GM23338 (cell line): ENCODE measurements at regions not wholly inside any gene's neighbourhood (a gene's known extent, or its start where the extent isn't known, plus 50 kb on each side); places are given as distances from the start of the nearest gene placed in this dataset.

Experiments
- ATAC-seq: fragments of 200-7000 bp; cut with Tn5 transposase; 3 replicates; pipeline ENCODE4 v1.9.1; 2020
- DNase-seq: peaks from one replicate; pipeline ENCODE4 v3.0.0-alpha.2; 2015; ENCODE audit warnings: low spot score
- H2AFZ ChIP-seq: fragments of 200-600 bp; sonication (generic); 2 replicates; pipeline ENCODE4 v1.8.0; 2016; ENCODE audit warnings: antibody characterized with exemption, mild to moderate bottlenecking, moderate library complexity
- H3F3A ChIP-seq: fragments of 200-600 bp; sonication (generic); replicated peaks from 2 replicates; pipeline ENCODE4 v1.8.0; 2017; ENCODE audit warnings: antibody characterized with exemption, mixed run types, low read depth
- H3K27ac ChIP-seq: fragments of 200-600 bp; sonication (generic); 2 replicates; pipeline ENCODE4 v1.6.1; 2016; ENCODE audit warnings: low read depth
- H3K27me3 ChIP-seq: fragments of 200-600 bp; sonication (generic); 2 replicates; pipeline ENCODE4 v1.8.0; 2016; ENCODE audit warnings: mild to moderate bottlenecking, mixed run types, moderate library complexity; ENCODE audit not compliant: insufficient read depth
- H3K36me3 ChIP-seq: fragments of 200-600 bp; sonication (generic); 2 replicates; pipeline ENCODE4 v1.8.0; 2016; ENCODE audit warnings: mild to moderate bottlenecking; ENCODE audit not compliant: insufficient read depth
- H3K4me1 ChIP-seq: fragments of 200-600 bp; sonication (generic); 2 replicates; pipeline ENCODE4 v1.8.0; 2016; ENCODE audit warnings: mild to moderate bottlenecking, moderate library complexity; ENCODE audit not compliant: insufficient read depth
- H3K4me2 ChIP-seq: fragments of 200-600 bp; sonication (generic); 2 replicates; pipeline ENCODE4 v1.7.1; 2017; ENCODE audit warnings: mixed run types
- H3K4me3 ChIP-seq: fragments of 200-600 bp; sonication (generic); 2 replicates; pipeline ENCODE4 v1.6.1; 2016; ENCODE audit warnings: mixed run types
- H3K79me2 ChIP-seq: fragments of 200-600 bp; sonication (generic); replicated peaks from 2 replicates; pipeline ENCODE4 v1.8.0; 2017; ENCODE audit warnings: mild to moderate bottlenecking; ENCODE audit not compliant: insufficient read depth
- H3K9me2 ChIP-seq: fragments of 200-600 bp; sonication (generic); 2 replicates; pipeline ENCODE4 v1.8.0; 2017; ENCODE audit not compliant: insufficient read depth
- H4K20me1 ChIP-seq: fragments of 200-600 bp; sonication (generic); replicated peaks from 2 replicates; pipeline ENCODE4 v1.8.0; 2017; ENCODE audit warnings: mild to moderate bottlenecking; ENCODE audit not compliant: insufficient read depth
- H3K27ac Mint-ChIP-seq: 2 replicates; pipeline ENCODE4 v1.8.0; 2020; ENCODE audit warnings: inconsistent platforms, mild to moderate bottlenecking, moderate library complexity, mixed read lengths
- H3K27me3 Mint-ChIP-seq: 3 replicates; pipeline ENCODE4 v1.8.0; 2022; ENCODE audit warnings: low read depth, mild to moderate bottlenecking, moderate library complexity, mixed read lengths, inconsistent platforms; ENCODE audit not compliant: insufficient read depth, poor library complexity
- H3K36me3 Mint-ChIP-seq: 3 replicates; pipeline ENCODE4 v1.8.0; 2021; ENCODE audit warnings: low read depth, mild to moderate bottlenecking, inconsistent platforms, moderate library complexity, mixed read lengths
- H3K4me1 Mint-ChIP-seq: 3 replicates; pipeline ENCODE4 v1.8.0; 2020; ENCODE audit warnings: mild to moderate bottlenecking, inconsistent platforms, mixed read lengths
- H3K4me3 Mint-ChIP-seq: 3 replicates; pipeline ENCODE4 v1.8.0; 2021; ENCODE audit warnings: moderate library complexity, mild to moderate bottlenecking, inconsistent platforms, mixed read lengths
- H3K9me3 Mint-ChIP-seq: 3 replicates; pipeline ENCODE4 v1.8.0; 2020; ENCODE audit warnings: moderate library complexity, mild to moderate bottlenecking, inconsistent platforms, mixed read lengths
- CREB1 ChIP-seq: fragments of 250-450 bp; sonication (Bioruptor Pico); IDR thresholded peaks from 2 replicates; pipeline ENCODE4 v1.5.0; 2020; ENCODE audit warnings: low read depth, mild to moderate bottlenecking, moderate library complexity
- EZH2 ChIP-seq: fragments of 200-600 bp; sonication (generic); IDR thresholded peaks from one replicate; pipeline ENCODE4 v1.8.0; 2017; ENCODE audit warnings: antibody characterized with exemption, mild to moderate bottlenecking, low read depth; ENCODE audit not compliant: unreplicated experiment
- JUNB ChIP-seq: IDR thresholded peaks from one replicate; pipeline ENCODE4 v1.6.1; 2016; ENCODE audit warnings: antibody characterized with exemption; ENCODE audit not compliant: unreplicated experiment
- NANOG ChIP-seq: IDR thresholded peaks from 2 replicates; pipeline ENCODE4 v1.6.1; 2016; ENCODE audit warnings: antibody characterized with exemption, borderline replicate concordance
- STAT1 ChIP-seq: IDR thresholded peaks from one replicate; pipeline ENCODE4 v1.6.1; 2016; ENCODE audit warnings: antibody characterized with exemption; ENCODE audit not compliant: unreplicated experiment
- TF ChIP-seq, protein P1 (sequence below): IDR thresholded peaks from 2 replicates; pipeline ENCODE4 v1.6.1; 2016; ENCODE audit warnings: antibody characterized with exemption

DNA sequence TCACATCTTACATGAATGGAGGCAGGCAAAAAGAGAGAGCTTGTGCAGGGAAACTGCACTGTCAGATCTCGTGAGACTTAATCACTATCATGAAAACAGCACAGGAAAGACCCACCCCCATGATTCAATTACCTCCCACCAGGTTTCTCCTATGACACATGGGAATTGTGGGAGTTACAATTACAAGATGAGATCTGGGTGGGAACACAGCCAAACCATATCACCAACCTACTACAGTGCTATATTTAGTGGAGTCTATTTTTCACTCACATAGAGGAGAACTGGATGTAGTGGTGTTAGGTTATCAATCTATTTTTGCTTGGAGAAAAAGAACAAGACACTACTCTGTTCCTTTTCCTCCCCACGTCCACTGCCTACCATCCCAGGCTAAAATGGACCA, 276.6 kb downstream of the KCTD12 start:
- no peak overlapping the region for H3K4me3 Mint-ChIP-seq
- Histone ChIP-seq H3K4me1 (no peaks in the 10 kb centered on the region), H3F3A (no peaks in the 10 kb centered on the region), H3K27ac (no peak overlapping the region), H3K4me2 (no peak overlapping the region), H3K4me3 (no peak overlapping the region), H3K27me3 (no peaks in the 10 kb centered on the region), H4K20me1 (no peaks in the 10 kb centered on the region), H3K36me3 (no peaks in the 10 kb centered on the region), H3K9me2 (no peaks in the 10 kb centered on the region), H2AFZ (no peak overlapping the region), H3K79me2 (no peaks in the 10 kb centered on the region)
- no peak for DNase-seq
- TF ChIP-seq CREB1 (CRISPR knock-in tag), result no peak
- TF ChIP-seq JUNB, result no peak
- TF ChIP-seq STAT1, result no peak
- no peaks in the 10 kb centered on the region for H3K27me3 Mint-ChIP-seq
- ATAC-seq, result no peak
- H3K36me3 Mint-ChIP-seq, result peaks cover 11% of the 10 kb centered on the region; the same call in 2 of the 3 replicates
- H3K9me3 Mint-ChIP-seq, result peaks cover 31% of the 10 kb centered on the region
- H3K27ac Mint-ChIP-seq, result no peak overlapping the region
- H3K4me1 Mint-ChIP-seq, result no peaks in the 10 kb centered on the region

- Histone ChIP-seq H3K27me3 (no peaks in the 10 kb centered on the region), H3K79me2 (no peaks in the 10 kb centered on the region), H3K36me3 (no peaks in the 10 kb centered on the region), H4K20me1 (no peaks in the 10 kb centered on the region), H3K9me2 (peaks cover 3% of the 10 kb centered on the region; the same call in 1 of the 2 replicates), H3F3A (no peaks in the 10 kb centered on the region), H3K4me1 (no peaks in the 10 kb centered on the region), H3K4me3 (no peak overlapping the region), H3K27ac (no peak overlapping the region), H3K4me2 (no peak overlapping the region), H2AFZ (no peak overlapping the region)
- H3K4me3 Mint-ChIP-seq, result no peak overlapping the region
- no peaks in the 10 kb centered on the region for H3K4me1 Mint-ChIP-seq
- ATAC-seq (no peak), DNase-seq (no peak)
- H3K9me3 Mint-ChIP-seq, result peaks cover 32% of the 10 kb centered on the region
- TF ChIP-seq, protein P1, sequence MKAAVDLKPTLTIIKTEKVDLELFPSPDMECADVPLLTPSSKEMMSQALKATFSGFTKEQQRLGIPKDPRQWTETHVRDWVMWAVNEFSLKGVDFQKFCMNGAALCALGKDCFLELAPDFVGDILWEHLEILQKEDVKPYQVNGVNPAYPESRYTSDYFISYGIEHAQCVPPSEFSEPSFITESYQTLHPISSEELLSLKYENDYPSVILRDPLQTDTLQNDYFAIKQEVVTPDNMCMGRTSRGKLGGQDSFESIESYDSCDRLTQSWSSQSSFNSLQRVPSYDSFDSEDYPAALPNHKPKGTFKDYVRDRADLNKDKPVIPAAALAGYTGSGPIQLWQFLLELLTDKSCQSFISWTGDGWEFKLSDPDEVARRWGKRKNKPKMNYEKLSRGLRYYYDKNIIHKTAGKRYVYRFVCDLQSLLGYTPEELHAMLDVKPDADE, result no peak
- no peak for TF ChIP-seq STAT1
- TF ChIP-seq CREB1 (CRISPR knock-in tag), result no peak
- TF ChIP-seq NANOG, result no peak
- H3K27ac Mint-ChIP-seq, result no peak overlapping the region
- no peaks in the 10 kb centered on the region for H3K27me3 Mint-ChIP-seq
- peaks cover 11% of the 10 kb centered on the region; the same call in 2 of the 3 replicates for H3K36me3 Mint-ChIP-seq
Measured at GRCh38 chr13:76607866-76608265, 278.3 kb downstream of the KCTD12 start.

GRCh38 chr13:76600081-76600480, 286.1 kb downstream of the KCTD12 start:
- Mint-ChIP-seq H3K27me3 (no peaks in the 10 kb centered on the region), H3K4me1 (no peaks in the 10 kb centered on the region), H3K4me3 (no peak overlapping the region), H3K36me3 (no peaks in the 10 kb centered on the region; the same call in 2 of the 3 replicates), H3K27ac (no peak overlapping the region), H3K9me3 (peaks cover 4% of the 10 kb centered on the region; the same call in 1 of the 3 replicates)
- no peak overlapping the region for H3K4me2 ChIP-seq
- no peaks in the 10 kb centered on the region for H3K4me1 ChIP-seq
- no peak overlapping the region for H3K27ac ChIP-seq
- H2AFZ ChIP-seq, result no peak overlapping the region; the same call in 1 of the 2 replicates
- H3K79me2 ChIP-seq, result no peaks in the 10 kb centered on the region
- no peak for TF ChIP-seq EZH2
- H4K20me1 ChIP-seq, result no peaks in the 10 kb centered on the region; the same call in 1 of the 2 replicates
- H3F3A ChIP-seq, result no peaks in the 10 kb centered on the region
- DNase-seq (no peak), ATAC-seq (no peak)
- no peak overlapping the region for H3K4me3 ChIP-seq
- no peaks in the 10 kb centered on the region for H3K36me3 ChIP-seq
- peaks cover 3% of the 10 kb centered on the region; the same call in 1 of the 2 replicates for H3K9me2 ChIP-seq
- no peaks in the 10 kb centered on the region for H3K27me3 ChIP-seq
